GM21529 (cell line): ENCODE measurements at regions not wholly inside any gene's neighbourhood (a gene's known extent, or its start where the extent isn't known, plus 50 kb on each side); places are given as distances from the start of the nearest gene placed in this dataset.
"Not testable (repeated sequence)": the region's sequence is repeated elsewhere in the genome, so short reads cannot be mapped to it uniquely, and the experiment has no call there.

Experiments used
- ATAC-seq: cut with Tn5 transposase; IDR thresholded peaks from one replicate; pipeline ENCODE4 v1.9.1; 2021; ENCODE audit not compliant: unreplicated experiment

GRCh38 chr5:116883875-116884274 lies 309.3 kb upstream of the SEMA6A start:
- ATAC-seq = peak; percentile 44

- ATAC-seq = no peak
These were observed 307.4 kb upstream of the SEMA6A start for GRCh38 chr5:116881921-116882531.

DNA sequence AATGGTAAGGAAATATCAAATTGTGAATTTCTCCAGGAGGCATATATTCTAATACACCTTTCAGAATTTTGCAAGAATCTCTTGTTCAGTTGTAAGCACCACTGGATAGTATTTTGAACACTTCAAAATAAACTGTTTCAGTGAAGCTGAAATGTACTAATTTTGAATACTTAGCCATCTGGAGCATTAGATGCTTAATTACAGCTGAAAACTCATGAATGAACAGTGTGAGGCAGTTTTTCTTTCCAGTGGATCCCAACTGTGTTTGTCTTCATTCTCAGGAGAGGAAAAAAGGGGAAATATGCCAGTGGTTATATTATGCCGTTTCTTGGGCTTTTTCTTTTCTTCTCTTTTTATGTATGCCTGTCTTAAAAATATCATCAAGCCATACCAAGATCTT lies 306.0 kb upstream of the SEMA6A start:
- no peak for ATAC-seq

DNA sequence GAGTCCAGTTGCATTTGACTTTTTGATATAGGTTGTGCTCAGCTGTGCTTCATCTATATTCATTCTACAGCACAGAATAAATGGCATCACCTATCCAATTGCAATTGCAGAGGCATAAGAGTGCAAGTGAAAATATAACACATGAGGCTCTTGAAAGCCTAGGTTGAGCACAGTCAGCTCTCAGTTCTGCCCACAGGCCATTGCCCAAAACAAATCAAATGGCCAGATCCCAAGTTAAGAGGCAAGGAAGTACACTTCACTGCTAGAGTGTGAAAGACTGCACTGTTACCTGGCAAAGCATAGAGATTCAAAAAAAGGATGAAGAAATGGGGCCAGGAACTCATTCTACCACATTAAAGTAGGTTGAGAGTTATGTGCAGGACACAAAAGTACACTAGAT lies 305.5 kb upstream of the SEMA6A start:
- ATAC-seq = peak; percentile 45

GRCh38 chr5:116876240-116876840 lies 301.7 kb upstream of the SEMA6A start:
- no peak for ATAC-seq

GRCh38 chr5:116872986-116873385 lies 298.4 kb upstream of the SEMA6A start:
- no peak for ATAC-seq

- no peak for ATAC-seq
These were observed 297.9 kb upstream of the SEMA6A start for GRCh38 chr5:116872486-116872885.

GRCh38 chr5:116867825-116868224 lies 293.2 kb upstream of the SEMA6A start:
- not testable (repeated sequence) for ATAC-seq

DNA sequence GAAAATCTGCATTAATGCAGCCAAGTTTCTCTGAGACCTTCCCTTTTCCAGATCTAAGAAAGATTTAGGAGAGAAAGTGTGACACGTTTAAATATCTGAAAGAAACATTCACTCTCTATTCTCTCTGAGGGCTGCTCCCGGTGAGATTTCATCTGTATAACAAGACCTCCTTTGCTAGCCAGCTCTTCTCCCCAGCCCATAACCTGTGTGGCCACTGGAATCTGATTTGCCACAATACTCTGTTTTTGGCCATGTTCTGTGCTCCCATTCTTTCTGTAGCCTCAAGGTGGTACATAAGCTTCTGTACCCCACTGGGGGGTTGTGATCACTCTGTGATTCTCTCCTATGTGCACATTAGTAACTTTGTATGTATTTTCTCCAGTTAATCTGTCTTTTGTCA lies 291.0 kb upstream of the SEMA6A start:
- ATAC-seq = no peak

DNA sequence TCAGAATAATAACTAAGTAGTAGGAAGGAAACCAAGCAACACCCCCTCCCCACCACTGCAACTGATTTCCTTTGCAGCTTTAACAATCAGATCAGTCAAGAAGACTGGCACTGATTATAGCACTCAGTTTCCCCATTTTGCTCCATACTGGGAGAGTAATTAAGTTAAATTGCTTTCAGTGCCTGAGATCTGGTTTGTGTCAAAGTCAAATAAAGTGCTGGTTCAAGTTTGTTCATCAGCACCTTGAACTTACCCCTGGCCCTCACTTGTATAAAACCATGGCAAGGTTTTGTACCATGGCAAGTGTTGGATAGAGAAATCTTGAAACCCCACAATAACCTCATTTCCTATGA lies 290.2 kb upstream of the SEMA6A start:
- no peak for ATAC-seq

DNA sequence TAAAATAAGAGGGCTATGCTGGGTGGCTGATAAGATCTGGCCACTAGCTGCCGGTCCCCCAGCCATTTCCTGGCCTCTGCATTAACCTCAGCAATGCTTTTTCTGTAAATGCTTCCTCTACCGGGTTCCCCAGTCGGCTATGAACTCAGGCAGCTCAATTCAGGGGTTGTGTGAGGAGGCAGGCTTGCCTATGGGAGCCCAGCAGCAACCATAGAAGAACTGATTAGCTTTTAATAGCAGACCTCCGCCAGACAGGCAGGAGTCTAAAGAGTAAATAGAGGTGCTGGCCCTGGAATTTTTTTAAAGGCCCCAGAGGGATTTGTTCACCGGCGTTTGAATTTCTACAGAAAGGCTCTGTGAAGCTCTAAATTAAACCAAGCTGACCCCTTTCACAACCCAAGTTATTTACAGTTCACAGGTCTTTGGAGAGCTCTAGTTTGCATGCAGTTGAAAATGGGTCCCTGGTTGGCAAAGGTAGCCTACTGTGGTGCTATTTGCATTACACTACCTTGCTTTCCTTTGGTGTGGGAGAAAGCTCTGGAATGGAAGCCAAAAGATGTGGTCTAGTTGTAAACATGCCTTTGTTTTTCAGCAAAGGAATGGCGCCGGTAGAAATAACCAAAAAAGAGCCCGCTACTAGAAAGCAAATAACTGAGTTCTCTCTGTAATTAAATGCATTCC lies 289.7 kb upstream of the SEMA6A start:
- ATAC-seq = no peak

DNA sequence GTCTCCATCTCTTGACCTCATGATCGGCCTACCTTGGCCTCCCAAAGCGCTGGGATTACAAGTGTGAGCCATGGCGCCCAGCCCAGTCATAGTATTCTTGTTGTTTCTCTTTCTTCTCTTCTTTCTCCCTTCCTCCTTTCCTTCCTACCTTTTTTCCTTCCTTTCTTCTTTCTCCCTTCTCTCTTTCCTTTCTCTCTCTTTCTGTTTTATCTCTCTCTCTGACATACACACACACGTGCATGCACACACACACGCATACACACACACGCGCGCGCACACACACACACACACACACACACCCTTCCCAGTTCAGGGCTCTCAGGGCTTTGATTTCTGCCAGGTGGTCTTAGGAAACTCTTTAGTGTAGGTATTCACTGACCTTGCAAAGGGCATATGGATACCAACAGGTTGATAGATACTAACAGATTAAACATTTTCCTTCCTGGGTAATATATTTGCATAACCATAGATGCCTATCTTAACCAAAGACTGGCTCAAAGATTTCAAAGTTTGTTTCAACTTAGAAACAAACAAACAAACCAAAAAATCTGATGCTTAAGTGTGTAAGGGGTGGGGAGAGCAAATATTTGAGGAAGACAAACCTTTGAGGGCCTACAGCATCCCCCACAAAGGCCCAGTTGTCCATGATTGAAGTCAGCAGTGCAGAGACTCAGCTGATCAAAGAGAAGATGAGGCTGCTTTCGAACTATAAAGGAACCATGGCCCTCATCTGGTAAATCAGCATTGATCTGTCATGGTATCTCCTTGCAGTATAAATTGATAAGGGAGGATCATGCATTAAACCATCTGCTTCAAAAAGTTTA lies 288.2 kb upstream of the SEMA6A start:
- ATAC-seq = no peak

DNA sequence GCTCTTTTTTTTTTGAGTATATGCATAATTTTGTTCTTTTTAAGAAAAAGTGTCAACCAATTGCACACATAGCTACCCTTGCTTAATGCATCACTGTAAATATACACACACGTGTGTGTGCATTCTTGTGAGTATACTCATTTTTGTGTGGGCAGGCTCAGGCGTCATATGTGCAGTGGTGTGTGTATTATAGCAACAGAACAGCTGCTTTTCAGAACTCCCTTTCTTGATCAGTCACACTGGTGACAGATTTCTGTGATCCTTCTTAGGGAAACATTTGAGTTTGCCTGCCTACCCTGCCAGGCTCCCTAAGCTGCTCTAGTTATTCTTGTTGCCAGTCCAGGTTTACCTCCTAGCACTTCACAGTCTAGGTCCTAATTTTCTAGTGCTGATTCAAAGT lies 287.0 kb upstream of the SEMA6A start:
- ATAC-seq = no peak

DNA sequence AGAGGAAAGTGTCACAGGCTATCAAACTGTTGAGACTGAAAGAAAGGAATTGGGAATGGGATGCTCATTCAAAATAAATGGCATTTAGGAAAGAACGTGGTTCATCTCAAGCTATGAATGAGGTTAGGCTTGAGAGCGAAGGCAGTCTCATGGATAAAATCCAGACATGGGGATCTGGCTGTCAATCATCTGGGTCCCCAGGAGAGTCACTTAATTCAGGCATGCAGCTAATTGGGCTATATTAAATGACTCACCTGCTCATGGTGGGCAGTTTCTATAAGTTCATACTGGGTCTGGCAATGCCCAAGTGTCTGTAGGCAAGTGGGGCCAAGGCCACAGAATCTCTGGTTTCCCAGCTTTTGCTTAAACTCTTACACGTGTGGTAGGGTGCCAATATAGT lies 286.5 kb upstream of the SEMA6A start:
- no peak for ATAC-seq

DNA sequence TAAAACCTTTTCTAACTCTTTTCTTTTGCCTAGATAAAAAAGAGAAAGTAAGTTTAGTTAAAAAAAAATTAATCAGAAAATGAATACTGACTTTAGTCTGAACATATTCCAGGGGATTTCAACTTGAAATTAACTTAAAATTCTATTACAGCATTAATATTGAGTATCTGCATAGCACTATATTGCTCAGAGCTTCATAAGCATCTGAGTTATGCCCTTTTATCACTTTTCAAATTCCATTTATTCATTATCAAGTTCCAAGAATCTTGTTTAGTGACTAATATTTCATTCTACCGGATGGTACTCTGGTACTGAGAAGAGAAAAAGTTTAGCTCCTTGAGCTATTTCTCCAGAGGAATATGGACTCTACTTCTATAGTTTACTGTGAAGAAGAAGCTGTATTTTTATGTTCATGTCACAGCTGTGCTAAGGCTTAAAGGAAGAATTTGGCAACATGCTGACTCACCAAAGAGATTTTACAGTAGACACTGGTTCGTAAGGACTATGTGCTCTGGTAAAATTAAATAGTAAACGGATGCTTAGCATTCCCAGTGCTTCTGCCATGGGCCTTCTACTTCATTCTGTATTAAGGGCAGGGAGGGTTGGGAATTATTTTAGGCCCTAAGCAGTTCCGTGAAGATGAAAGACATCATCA lies 285.2 kb upstream of the SEMA6A start:
- ATAC-seq = no peak

DNA sequence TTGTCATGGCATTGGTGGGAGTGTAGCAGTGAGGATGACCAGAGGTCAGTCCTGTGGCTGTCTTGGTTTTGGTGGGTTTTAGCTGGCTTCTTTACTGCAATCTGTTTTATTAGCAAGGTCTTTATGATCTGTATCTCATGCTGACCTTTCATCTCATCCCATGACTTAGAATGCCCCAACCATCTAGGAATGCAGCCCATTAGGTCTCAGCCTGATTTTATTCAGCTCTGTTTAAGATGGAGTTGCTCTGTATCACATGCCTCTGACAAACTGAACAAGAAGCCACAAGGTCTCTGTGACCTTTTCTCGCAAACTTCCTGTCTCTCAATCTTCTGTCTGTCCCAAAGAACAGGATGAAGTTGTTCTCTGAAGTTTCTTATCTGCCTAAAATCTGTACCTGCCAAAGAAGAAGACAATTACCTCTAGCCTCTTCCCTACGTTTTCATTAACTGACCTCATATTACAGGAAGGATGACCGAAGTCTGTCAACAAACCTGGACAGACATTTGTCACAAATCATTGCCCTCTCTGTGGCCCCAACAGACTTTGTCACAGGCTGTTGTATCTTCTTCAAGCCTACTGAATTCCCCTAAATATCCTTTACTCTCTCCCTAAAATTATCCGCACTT lies 284.2 kb upstream of the SEMA6A start:
- no peak for ATAC-seq

- not testable (repeated sequence) for ATAC-seq
These were observed 283.4 kb upstream of the SEMA6A start for GRCh38 chr5:116858020-116858419.

DNA sequence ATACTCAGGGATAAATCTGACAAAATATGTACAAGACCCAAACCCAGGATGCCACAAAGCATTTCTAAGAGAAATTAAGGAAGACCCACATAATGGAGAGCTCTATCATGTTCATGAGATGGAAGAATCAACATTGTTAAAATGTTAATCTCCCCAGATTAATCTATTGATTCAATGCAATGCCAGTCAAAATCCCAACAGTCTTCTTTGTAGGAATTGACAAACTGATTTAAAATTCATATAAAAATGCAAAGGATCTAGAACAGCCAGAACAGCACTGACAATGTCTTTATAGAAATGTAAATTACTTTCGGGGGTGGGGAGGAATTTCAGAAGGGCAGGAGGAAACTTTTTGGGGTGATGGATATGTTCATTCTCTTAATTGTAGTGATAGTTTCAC lies 281.6 kb upstream of the SEMA6A start:
- no peak for ATAC-seq

GRCh38 chr5:116853992-116854391 lies 279.4 kb upstream of the SEMA6A start:
- ATAC-seq = no peak

- ATAC-seq = peak; percentile 51
These were observed 274.4 kb upstream of the SEMA6A start for GRCh38 chr5:116848954-116849581.
